GM06990 (cell line): ENCODE measurements at regions not wholly inside any gene's neighbourhood (a gene's known extent, or its start where the extent isn't known, plus 50 kb on each side); places are given as distances from the start of the nearest gene placed in this dataset.

Experiments used
- DNase-seq: peaks from one replicate; pipeline ENCODE4 v3.0.0-alpha.2; 2011; ENCODE audit not compliant: insufficient read length; ENCODE audit errors: extremely low read depth
- H3K27me3 ChIP-seq: replicated peaks from 2 replicates; pipeline ENCODE4 v1.6.0; 2011; ENCODE audit warnings: low read length; ENCODE audit not compliant: control insufficient read depth, insufficient read depth
- H3K36me3 ChIP-seq: 2 replicates; pipeline ENCODE4 v1.5.1; 2011; ENCODE audit warnings: low read length; ENCODE audit not compliant: control insufficient read depth, insufficient read depth
- H3K4me3 ChIP-seq: replicated peaks from 2 replicates; pipeline ENCODE4 v1.5.1; 2011; ENCODE audit warnings: low read depth, mild to moderate bottlenecking, control low read depth, low read length
- TF ChIP-seq, protein P1 (sequence below): IDR thresholded peaks from 2 replicates; pipeline ENCODE4 v1.5.1; 2011; ENCODE audit warnings: low read length, control low read depth, mild to moderate bottlenecking, inconsistent platforms; ENCODE audit not compliant: insufficient read depth, poor library complexity, severe bottlenecking

DNA sequence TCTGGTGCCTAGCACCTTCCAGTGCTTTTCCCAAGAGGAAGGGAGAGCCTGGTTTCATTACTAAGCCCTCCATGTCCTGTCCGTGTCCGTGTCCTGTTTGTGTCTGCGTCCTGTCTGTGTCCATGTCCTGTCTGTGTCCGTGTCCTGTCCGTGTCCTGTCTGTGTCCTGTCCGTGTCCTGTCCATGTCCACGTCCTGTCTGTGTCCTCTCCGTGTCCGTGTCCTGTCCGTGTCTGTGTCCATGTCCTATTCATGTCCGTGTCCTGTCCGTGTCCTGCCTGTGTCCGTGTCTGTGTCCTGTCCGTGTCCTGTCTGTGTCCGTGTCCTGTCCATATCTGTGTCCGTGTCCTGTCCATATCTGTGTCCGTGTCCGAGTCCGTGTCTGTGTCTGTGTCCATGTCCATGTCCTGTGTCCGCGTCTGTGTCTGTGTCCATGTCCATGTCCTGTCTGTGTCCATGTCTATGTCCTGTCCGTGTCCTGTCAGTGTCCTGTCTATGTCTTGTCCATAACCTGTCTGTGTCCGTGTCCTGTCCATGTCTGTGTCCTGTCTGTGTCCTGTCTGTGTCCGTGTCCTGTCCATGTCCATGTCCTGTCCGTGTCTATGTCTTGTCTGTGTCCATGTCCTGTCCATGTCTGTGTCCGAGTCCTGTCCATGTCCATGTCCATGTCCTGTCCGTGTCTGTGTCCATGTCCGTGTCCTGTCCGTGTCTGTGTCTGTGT is 54.4 kb upstream of the BHLHE23 start:
- no peaks in the 10 kb centered on the region; the same call in 1 of the 2 replicates for H3K27me3 ChIP-seq
- no peak for DNase-seq
- H3K36me3 ChIP-seq, result no peaks in the 10 kb centered on the region
- H3K4me3 ChIP-seq, result no peak overlapping the region
- TF ChIP-seq, protein P1, sequence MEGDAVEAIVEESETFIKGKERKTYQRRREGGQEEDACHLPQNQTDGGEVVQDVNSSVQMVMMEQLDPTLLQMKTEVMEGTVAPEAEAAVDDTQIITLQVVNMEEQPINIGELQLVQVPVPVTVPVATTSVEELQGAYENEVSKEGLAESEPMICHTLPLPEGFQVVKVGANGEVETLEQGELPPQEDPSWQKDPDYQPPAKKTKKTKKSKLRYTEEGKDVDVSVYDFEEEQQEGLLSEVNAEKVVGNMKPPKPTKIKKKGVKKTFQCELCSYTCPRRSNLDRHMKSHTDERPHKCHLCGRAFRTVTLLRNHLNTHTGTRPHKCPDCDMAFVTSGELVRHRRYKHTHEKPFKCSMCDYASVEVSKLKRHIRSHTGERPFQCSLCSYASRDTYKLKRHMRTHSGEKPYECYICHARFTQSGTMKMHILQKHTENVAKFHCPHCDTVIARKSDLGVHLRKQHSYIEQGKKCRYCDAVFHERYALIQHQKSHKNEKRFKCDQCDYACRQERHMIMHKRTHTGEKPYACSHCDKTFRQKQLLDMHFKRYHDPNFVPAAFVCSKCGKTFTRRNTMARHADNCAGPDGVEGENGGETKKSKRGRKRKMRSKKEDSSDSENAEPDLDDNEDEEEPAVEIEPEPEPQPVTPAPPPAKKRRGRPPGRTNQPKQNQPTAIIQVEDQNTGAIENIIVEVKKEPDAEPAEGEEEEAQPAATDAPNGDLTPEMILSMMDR, result no peak

DNA sequence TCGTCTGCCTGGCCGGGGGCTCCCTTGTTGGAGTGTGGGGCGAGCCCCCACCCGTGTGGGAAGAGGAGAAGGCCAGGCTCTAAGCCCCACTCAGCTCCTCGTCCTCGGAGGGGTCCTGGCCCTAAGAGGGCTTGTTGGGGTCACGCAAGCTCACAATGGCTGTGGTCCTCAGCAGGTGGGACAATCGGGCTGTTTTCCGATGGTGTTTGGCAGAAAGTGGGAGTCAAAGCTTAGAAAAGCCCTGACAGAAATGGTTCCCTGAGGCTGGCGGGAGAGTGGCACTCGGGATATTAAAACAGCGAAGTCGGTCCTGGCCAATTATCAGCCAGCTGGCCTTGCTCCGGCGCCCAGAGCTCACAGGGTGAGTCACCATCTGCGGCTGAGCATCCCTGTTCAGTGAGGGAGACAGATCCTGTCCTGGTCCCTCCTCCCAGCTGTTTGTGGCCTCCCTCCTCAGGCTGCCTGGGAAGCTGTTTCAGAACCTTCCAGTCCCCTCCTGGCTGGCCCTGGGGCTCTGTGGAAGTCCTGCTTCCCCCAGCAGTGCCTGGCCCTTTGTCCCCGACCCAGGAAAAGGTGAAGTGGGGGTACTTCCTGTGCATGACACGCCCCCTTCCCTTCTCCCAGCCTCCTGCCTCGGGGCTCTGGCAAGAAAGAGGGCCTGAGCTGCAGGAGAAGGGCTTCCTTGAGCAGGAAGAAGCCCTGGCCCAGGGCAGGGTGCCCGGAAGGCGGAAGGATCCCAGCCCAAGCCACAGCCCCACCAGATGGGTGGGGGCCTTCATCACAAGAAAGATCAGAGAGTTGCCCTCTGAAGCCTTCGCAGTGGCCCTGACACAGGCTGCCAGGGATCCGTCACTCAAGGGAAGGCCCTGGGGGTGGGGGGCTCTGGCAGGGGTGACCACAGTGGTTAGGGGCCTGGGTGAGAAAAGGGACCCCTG is 53.6 kb upstream of the BHLHE23 start:
- Histone ChIP-seq H3K36me3 (no peaks in the 10 kb centered on the region), H3K27me3 (no peaks in the 10 kb centered on the region; the same call in 1 of the 2 replicates), H3K4me3 (no peak overlapping the region)
- TF ChIP-seq, protein P1, result no peak
- no peak for DNase-seq

DNA sequence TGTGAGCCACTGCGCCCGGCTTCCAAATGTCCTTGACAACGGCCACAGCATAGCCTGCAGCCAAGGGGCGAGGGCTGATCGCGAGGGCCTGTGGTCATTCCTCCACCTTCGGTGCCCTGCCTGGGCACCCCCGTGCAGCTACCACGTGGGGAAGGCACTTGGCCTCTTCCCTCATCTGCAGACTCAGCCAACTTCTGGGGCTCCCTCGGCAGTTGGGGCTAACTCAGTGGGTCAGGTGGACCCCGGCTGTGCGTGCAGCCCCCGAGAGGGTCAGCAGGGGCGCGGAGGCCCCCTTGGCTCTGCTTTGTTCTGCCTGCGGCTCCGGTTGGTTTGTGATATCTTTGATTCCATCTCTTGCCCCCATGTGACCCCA is 52.9 kb upstream of the BHLHE23 start:
- Histone ChIP-seq H3K27me3 (no peaks in the 10 kb centered on the region; the same call in 1 of the 2 replicates), H3K36me3 (no peaks in the 10 kb centered on the region), H3K4me3 (no peak overlapping the region)
- DNase-seq, result no peak
- TF ChIP-seq, protein P1, result no peak

DNA sequence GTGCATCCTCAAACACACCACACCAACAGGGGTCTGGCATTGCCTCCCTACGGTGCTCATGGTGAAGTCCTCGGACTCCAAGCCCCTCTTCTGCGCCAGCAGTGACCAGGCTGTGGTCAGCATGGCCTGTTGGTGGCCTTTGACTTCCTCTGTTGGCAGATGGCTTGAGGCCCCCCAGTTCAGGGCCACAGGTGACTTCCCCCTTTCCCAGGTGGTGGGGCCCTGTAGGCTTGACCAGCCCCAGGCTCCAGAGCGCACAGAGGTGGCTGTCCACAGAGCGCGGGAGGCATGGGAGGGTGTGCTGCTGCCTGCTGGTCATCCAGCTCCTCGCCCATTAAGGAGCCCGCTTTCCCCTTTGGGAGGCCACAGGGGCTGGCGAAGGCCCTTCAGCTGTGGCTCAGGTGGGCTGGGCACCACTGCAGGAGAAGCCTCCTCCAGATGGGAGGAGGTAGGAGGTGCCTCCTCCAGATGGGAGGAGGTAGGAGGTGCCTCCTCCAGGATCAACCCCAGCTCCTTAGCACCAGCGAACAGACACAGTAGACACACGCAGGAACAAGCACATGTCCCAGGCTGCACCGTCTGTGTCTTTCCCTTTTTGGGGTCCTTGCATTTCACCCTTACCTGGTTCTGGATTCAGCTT is 52.1 kb upstream of the BHLHE23 start:
- TF ChIP-seq, protein P1, result no peak
- no peak for DNase-seq
- H3K36me3 ChIP-seq, result no peaks in the 10 kb centered on the region
- no peak overlapping the region for H3K4me3 ChIP-seq
- H3K27me3 ChIP-seq, result no peaks in the 10 kb centered on the region; the same call in 1 of the 2 replicates

DNA sequence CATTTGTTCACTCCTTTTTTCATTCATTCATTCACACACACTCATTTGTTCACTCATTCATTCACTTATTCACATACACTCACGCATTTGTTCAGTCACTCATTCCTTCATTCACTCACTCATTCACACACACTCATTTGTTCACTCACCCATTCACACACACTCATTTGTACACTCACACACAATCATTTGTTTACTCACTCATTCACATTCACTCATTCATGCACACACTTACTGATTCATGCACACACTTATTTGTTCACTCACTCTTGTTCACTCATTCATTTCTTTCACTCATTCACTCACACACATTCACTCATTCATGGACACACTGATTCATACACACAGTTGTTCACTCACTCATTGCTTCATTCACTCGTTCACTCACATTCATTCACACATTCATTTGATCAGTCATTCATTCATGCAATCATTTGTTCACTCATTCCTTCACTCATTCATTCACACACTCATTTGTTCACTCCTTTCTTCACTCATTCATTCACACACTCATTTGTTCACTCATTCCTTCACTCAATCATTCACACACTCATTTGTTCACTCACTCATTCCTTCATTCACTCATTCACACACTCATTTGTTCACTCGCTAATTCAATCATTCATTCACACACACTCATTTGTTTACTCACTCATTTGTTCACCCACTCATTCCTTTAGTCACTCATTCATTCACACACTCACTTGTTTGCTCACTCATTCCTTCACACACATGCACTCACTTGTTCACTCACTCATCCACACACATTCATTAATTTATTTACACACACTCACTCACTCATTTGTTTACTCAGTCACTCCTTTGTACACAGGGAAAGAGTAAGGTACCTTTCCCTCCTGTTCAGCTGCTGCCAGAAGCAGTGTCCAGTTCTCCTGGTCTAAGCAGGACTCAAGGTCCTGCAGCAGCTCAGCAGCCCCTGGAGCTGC is 50.7 kb upstream of the BHLHE23 start:
- Histone ChIP-seq H3K4me3 (no peak overlapping the region), H3K36me3 (no peaks in the 10 kb centered on the region), H3K27me3 (no peaks in the 10 kb centered on the region; the same call in 1 of the 2 replicates)
- DNase-seq, result no peak
- TF ChIP-seq, protein P1, result no peak
